Gastrocnemius medialis (tissue), 4 donors: ENCODE measurements at regions not wholly inside any gene's neighbourhood (a gene's known extent, or its start where the extent isn't known, plus 50 kb on each side); places are given as distances from the start of the nearest gene placed in this dataset.

Source experiments
- ATAC-seq, 2 donors: fragments of 150-250 bp; one replicate each; pipeline ENCODE4 v1.9.1; 2016
- DNase-seq, 2 donors: peaks; one replicate each; pipeline ENCODE4 v3.0.0-alpha.2; 2019
- H3K27ac ChIP-seq, 4 donors: fragments of 200-600 bp; sonication (generic); 1 replicate in 1 of 4; 2 replicates in 3 of 4; pipeline ENCODE4 v1.5.1; 2016 to 2018; ENCODE audit warnings: mild to moderate bottlenecking in 2 of 4, moderate library complexity in 1 of 4
- H3K27me3 ChIP-seq, 3 donors: fragments of 200-600 bp; sonication (generic) in 2 of 3; 1 replicate in 1 of 3; 2 replicates in 2 of 3; pipeline versions ENCODE4 v1.5.1 to v1.6.0; 2016 to 2019; ENCODE audit warnings: mild to moderate bottlenecking in 1 of 3, moderate library complexity in 1 of 3
- H3K36me3 ChIP-seq, 2 donors: fragments of 200-600 bp; sonication (generic) in 1 of 2; one replicate each; pipeline ENCODE4 v1.5.1; 2017 to 2018
- H3K4me1 ChIP-seq, 2 donors: fragments of 200-600 bp; sonication (generic) in 1 of 2; one replicate each; pipeline ENCODE4 v1.5.1; 2016 to 2017; ENCODE audit warnings: mild to moderate bottlenecking in 2 of 2
- H3K4me3 ChIP-seq, 4 donors: fragments of 200-600 bp; sonication (generic) in 3 of 4; 1 replicate in 1 of 4; 2 replicates in 3 of 4; pipeline ENCODE4 v1.5.1; 2016 to 2019; ENCODE audit warnings: mild to moderate bottlenecking in 2 of 4
- H3K9me3 ChIP-seq, 3 donors: fragments of 200-600 bp; sonication (generic) in 2 of 3; 1 replicate in 1 of 3; 2 replicates in 2 of 3; pipeline ENCODE4 v1.5.1; 2016 to 2019
- POLR2A ChIP-seq, 2 donors: fragments of 450-650 bp; IDR thresholded peaks; one replicate each; pipeline ENCODE4 v1.6.1; 2017; ENCODE audit warnings: antibody characterized with exemption in 2 of 2, mild to moderate bottlenecking in 2 of 2, moderate library complexity in 2 of 2
- in situ Hi-C, 4 donors: fragments of 200-750 bp; cut with MboI; loops; one replicate each; pipeline versions ENCODE4 v1.15.0 to v1.8.0; 2017; ENCODE audit warnings: low sequenced_read_pairs in 4 of 4
- intact Hi-C: fragments of 100-400 bp; cut with DNase I; formaldehyde crosslinking; loops from one replicate; pipeline ENCODE4 v1.15.1; 2023; ENCODE audit warnings: low total_unique reads
- TF ChIP-seq, protein P1 (sequence below), 5 experiments: fragments of 450-650 bp in 3 of 5; fragments of 200-600 bp in 2 of 5; sonication (generic) in 2 of 5; IDR thresholded peaks in 4 of 5; conservative IDR thresholded peaks in 1 of 5; 1 replicate in 4 of 5; 2 replicates in 1 of 5; pipeline ENCODE4 v1.5.1; 2016 to 2019; ENCODE audit warnings: antibody characterized with exemption in 5 of 5, mild to moderate bottlenecking in 3 of 5, moderate library complexity in 3 of 5

DNA sequence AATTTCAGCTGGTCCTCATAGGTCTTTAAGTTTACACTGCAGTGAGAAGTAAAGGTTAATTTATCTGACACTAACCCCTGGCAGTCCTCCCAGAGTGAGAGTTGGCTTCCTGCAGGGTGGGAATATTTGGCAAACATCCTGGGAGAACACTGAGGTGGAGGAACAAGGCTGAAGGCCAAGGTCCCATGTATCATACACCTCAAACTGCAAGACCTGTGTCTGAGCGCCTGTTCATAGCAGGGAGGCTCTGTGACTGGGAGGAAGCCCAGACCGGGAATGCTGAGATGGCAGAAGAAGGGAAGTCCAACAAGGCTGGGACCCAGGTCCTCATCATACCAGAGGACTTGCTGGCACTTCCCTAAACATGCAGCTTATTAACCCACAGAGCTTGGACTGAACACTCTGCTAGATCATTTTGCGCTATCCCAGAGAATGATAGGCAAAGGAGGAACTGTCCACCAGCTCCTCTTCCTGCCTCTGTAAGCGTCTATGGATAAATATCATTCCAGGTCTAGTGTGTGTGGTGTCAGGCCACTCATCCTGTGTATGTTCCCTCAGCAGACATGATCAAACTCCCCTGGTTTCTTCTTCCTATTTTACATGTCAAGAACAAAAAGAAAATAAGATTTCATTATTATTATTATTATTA, 199.6 kb upstream of the CNOT2 start:
- intact Hi-C loops (no loop called here), in situ Hi-C loops (no loop called here)
- ATAC-seq (no peak), DNase-seq (no peak)
- H3K36me3 ChIP-seq, result no peaks in the 10 kb centered on the region
- TF ChIP-seq POLR2A (IDR thresholded peaks at IDR 0.05), result no peak
- H3K27ac ChIP-seq, result no peak overlapping the region
- no peaks in the 10 kb centered on the region for H3K9me3 ChIP-seq
- H3K4me1 ChIP-seq, result no peaks in the 10 kb centered on the region
- no peak overlapping the region for H3K4me3 ChIP-seq
- no peaks in the 10 kb centered on the region for H3K27me3 ChIP-seq

DNA sequence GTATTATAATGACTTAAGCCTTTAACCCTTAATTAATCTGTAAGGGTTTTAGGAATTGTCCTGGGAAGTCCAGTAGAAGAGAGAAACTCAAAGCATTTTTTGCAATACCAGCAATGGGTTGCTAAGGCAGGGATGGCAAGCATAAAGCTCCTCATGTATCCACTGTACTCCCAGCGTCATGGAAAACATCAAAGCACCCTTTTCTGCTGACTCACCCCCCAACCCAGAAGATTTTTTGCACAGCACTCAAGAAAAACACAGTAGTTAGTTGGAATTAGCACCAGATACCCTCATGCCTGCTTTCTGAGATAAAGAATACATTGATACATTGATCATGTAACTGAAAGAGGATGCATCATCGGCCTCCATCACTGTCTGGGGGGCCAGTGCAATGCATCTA, 199.1 kb upstream of the CNOT2 start:
- in situ Hi-C loops (no loop called here), intact Hi-C loops (no loop called here)
- Histone ChIP-seq H3K27ac (no peak overlapping the region), H3K9me3 (no peaks in the 10 kb centered on the region), H3K27me3 (no peaks in the 10 kb centered on the region), H3K4me1 (no peaks in the 10 kb centered on the region), H3K36me3 (no peaks in the 10 kb centered on the region), H3K4me3 (no peak overlapping the region)
- TF ChIP-seq, protein P1, sequence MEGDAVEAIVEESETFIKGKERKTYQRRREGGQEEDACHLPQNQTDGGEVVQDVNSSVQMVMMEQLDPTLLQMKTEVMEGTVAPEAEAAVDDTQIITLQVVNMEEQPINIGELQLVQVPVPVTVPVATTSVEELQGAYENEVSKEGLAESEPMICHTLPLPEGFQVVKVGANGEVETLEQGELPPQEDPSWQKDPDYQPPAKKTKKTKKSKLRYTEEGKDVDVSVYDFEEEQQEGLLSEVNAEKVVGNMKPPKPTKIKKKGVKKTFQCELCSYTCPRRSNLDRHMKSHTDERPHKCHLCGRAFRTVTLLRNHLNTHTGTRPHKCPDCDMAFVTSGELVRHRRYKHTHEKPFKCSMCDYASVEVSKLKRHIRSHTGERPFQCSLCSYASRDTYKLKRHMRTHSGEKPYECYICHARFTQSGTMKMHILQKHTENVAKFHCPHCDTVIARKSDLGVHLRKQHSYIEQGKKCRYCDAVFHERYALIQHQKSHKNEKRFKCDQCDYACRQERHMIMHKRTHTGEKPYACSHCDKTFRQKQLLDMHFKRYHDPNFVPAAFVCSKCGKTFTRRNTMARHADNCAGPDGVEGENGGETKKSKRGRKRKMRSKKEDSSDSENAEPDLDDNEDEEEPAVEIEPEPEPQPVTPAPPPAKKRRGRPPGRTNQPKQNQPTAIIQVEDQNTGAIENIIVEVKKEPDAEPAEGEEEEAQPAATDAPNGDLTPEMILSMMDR (IDR thresholded peaks at IDR 0.05 in 4 of 5, conservative IDR thresholded peaks at IDR 0.05 in 1 of 5), result no peak
- TF ChIP-seq POLR2A (IDR thresholded peaks at IDR 0.05), result no peak
- no peak for DNase-seq
- ATAC-seq, result no peak

DNA sequence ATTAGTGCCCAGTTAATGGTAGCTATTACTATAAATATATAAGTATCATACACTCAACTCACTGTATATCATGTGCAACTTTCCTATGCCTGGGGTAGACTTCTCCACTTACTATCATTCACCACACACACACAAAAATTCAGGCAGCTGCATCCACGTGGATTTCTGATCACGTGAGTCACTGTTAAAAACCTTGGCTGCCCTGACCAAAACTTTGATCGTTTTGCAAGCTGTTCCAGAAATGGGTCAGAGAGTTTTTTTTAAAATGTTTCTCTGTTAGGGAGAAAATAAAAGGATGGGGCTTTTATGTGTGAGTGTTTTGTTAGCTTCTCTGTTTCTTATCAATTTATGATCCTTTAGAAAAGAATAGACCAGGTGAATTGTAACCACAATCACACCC, 198.2 kb upstream of the CNOT2 start:
- intact Hi-C loops, result no loop called here

DNA sequence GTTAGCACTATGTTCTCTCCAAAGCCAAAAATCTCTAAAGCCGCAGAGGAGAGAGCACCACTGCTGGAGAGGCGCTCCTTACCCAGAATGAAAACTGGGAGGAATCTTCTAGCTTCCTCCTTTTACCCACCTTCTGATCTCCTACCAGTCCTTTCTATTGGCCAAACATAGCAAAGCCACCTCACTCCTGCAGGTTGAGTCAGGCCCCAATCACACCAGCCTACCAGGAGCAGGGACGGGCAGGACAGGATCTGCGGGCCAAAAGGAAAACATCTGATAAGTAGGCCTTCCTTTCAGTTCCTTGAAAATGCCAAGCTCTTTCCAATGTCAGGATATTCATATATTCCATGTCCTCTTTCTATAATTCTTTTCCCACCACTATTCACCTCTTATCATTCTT, 197.7 kb upstream of the CNOT2 start:
- H3K27ac ChIP-seq, result no peak overlapping the region
- no peaks in the 10 kb centered on the region for H3K4me1 ChIP-seq
- H3K36me3 ChIP-seq, result no peaks in the 10 kb centered on the region
- no peak for DNase-seq
- H3K27me3 ChIP-seq, result no peaks in the 10 kb centered on the region
- intact Hi-C loops (no loop called here), in situ Hi-C loops (no loop called here)
- TF ChIP-seq, protein P1 (IDR thresholded peaks at IDR 0.05 in 4 of 5, conservative IDR thresholded peaks at IDR 0.05 in 1 of 5), result no peak
- TF ChIP-seq POLR2A (IDR thresholded peaks at IDR 0.05), result no peak
- no peak overlapping the region for H3K4me3 ChIP-seq
- no peak for ATAC-seq
- H3K9me3 ChIP-seq, result no peaks in the 10 kb centered on the region

More for the DNA sequence above, 198.2 kb upstream of the CNOT2 start:
- Histone ChIP-seq H3K36me3 (no peaks in the 10 kb centered on the region), H3K27me3 (no peaks in the 10 kb centered on the region), H3K9me3 (no peaks in the 10 kb centered on the region), H3K4me1 (no peaks in the 10 kb centered on the region), H3K4me3 (no peak overlapping the region), H3K27ac (no peak overlapping the region)
- peak in 1 of 2 donors; percentile 63 for ATAC-seq
- DNase-seq, result no peak
- in situ Hi-C loops, result no loop called here
- TF ChIP-seq, protein P1 (IDR thresholded peaks at IDR 0.05 in 4 of 5, conservative IDR thresholded peaks at IDR 0.05 in 1 of 5), result no peak
- no peak for TF ChIP-seq POLR2A (IDR thresholded peaks at IDR 0.05)

DNA sequence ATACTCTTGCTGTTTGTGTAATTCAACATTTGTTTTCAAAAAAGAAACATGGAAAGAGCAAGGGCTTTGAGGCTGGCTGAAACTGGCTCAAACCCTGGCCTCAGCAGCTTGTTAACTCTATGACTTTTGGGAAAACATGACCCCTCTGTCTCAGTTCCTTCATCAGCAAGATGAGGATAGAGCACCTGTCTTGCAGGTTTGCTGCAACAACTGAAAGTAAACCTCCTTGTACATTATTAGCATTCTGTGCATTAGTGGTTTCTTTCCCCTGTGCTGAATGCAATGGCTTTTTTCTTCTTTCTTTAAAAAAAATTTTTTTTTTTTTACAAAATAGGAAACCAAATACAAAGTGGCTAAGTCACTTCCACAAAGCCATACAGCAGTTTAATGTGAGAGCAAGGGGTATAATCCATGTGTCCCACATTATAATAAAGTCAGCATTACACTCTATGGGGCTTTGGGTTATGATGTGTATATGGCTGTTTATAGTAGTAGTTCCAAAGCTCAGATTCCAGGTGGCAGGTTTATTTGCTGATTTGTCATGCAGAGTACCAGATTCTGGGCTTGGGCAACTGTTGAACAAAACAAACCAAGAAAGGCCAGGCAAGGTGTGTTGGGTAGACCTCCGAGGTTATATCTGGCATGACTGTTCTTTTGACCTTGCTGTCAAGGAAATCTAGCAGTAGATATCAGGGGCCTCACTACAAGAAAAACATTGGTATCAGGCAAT, 194.5 kb upstream of the CNOT2 start:
- in situ Hi-C loops (no loop called here), intact Hi-C loops (no loop called here)
- ATAC-seq, result no peak
- Histone ChIP-seq H3K27me3 (no peaks in the 10 kb centered on the region), H3K4me1 (peaks cover 0 to 7% of the 10 kb centered on the region in 2 donors), H3K27ac (no peak overlapping the region), H3K9me3 (no peaks in the 10 kb centered on the region), H3K36me3 (no peaks in the 10 kb centered on the region), H3K4me3 (no peak overlapping the region)
- TF ChIP-seq, protein P1 (IDR thresholded peaks at IDR 0.05 in 4 of 5, conservative IDR thresholded peaks at IDR 0.05 in 1 of 5), result no peak
- TF ChIP-seq POLR2A (IDR thresholded peaks at IDR 0.05), result no peak
- DNase-seq, result no peak
